Fibroblast of the aortic adventitia (primary cell): ENCODE measurements at regions not wholly inside any gene's neighbourhood (a gene's known extent, or its start where the extent isn't known, plus 50 kb on each side); places are given as distances from the start of the nearest gene placed in this dataset.

Source experiments
- DNase-seq: peaks from one replicate; pipeline ENCODE4 v3.0.0-alpha.2; 2010; ENCODE audit warnings: low read depth
- H3K4me3 ChIP-seq: 2 replicates; pipeline ENCODE4 v1.5.1; 2011; ENCODE audit warnings: low read depth, mild to moderate bottlenecking, control low read depth, low read length, moderate library complexity
- CTCF ChIP-seq: IDR thresholded peaks from 2 replicates; pipeline ENCODE4 v1.5.1; 2011; ENCODE audit warnings: mild to moderate bottlenecking, low read length, control low read depth, inconsistent platforms; ENCODE audit not compliant: insufficient read depth

GRCh38 chr17:55846745-55847144, 95.9 kb downstream of the PCTP start:
- H3K4me3 ChIP-seq, result no peak overlapping the region
- TF ChIP-seq CTCF, result no peak
- DNase-seq, result no peak

GRCh38 chr17:55852734-55853133, 101.9 kb downstream of the PCTP start:
- TF ChIP-seq CTCF, result no peak
- DNase-seq, result no peak
- no peak overlapping the region for H3K4me3 ChIP-seq

GRCh38 chr17:55859301-55859795, 108.5 kb downstream of the PCTP start:
- DNase-seq, result no peak
- H3K4me3 ChIP-seq, result no peak overlapping the region
- no peak for TF ChIP-seq CTCF

DNA sequence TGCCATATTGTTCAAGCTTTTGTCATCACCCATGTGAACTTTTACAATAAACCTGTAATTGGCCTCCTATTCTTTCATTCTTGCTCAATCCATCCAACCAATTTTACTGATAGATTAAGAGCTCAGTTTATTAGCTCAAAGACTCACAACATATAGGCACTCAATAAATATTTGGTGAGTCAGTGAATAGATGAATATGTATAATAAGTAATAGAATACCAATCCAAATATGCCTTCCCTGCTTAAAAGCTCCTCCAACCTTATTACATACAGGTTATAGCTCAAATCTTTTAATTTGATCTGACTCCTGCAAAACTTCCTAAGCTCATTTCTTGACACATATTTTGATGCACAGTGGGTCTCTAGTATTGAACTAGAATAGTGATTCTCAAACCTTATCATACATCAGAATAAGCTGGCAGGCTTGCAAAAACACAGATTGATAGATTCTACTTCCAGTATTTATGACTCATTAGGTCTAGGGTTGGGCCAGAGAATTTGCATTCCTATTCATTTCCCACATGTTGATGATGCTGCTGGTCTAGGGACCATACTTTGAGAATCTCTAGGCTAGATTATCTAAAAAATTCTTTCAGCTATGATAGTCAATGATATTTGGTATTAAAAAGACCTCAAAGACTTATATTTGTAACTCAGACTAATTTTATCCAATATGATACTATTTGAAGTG, 114.4 kb downstream of the PCTP start:
- H3K4me3 ChIP-seq, result no peak overlapping the region
- no peak for TF ChIP-seq CTCF
- no peak for DNase-seq

DNA sequence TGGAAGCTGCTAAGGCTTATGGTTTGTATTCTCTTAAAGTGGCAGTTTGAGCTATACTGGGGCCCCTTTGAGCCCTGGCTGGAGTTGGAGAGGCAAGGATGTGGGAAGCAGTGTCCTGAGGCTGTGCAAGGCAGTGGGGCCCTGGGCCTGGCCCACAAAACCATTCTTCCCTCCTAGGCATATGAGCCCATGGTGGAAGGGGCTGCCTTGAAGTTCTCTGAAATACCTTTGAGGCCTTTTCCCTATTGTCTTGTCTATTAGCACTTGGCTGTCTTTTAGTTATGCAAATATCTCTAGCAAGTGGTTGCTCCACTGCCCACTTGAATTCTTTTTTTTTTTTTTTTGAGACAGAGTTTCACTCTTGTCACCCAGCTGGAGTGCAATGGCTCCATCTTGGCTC, 119.2 kb downstream of the PCTP start:
- TF ChIP-seq CTCF, result no peak
- H3K4me3 ChIP-seq, result no peak overlapping the region
- DNase-seq, result no peak

DNA sequence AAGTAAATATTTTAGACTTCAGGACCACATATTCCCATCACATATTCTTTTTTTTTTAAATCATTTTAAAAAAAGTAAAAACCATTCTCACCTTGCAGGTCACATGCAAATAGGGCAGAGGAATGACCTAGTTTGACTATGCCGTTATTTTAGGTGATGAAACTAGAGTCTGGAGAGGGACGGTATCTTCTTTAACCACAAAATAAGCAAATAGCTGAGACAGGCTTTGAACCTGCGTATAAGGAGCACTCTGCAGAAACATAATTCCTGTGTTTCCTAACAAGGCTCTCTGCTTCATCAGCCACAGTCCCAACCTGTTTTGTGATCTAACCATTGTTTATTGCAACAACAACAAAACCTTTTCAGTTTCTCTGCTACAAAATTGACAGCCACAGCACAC, 121.5 kb downstream of the PCTP start:
- H3K4me3 ChIP-seq, result no peak overlapping the region
- no peak for TF ChIP-seq CTCF
- DNase-seq, result no peak

GRCh38 chr17:55873017-55873758, 122.3 kb downstream of the PCTP start:
- no peak overlapping the region for H3K4me3 ChIP-seq
- no peak for TF ChIP-seq CTCF
- no peak for DNase-seq
